ENCODE measurements at regions not wholly inside any gene's neighbourhood (a gene's known extent, or its start where the extent isn't known, plus 50 kb on each side); places are given as distances from the start of the nearest gene placed in this dataset.

GRCh38 chr6:87763276-87763675 lies 61.2 kb upstream of the AKIRIN2 start:
- no peak overlapping the region for H3K27ac ChIP-seq
- H3K4me3 ChIP-seq (ENCODE audit: low read depth in 1 of 2, low read length in 1 of 2): no peak overlapping the region
- no peaks in the 10 kb centered on the region for H3K9me3 ChIP-seq
- TF ChIP-seq CTCF (IDR thresholded peaks at IDR 0.05): no peak
- H3K4me1 ChIP-seq (ENCODE audit: control insufficient read depth in 1 of 2, insufficient read depth in 1 of 2, low read depth in 1 of 2, low read length in 1 of 2): peaks cover 15 to 22% of the 10 kb centered on the region in 2 experiments
- H3K27me3 ChIP-seq: no peaks in the 10 kb centered on the region
- no peaks in the 10 kb centered on the region for H3K36me3 ChIP-seq

- peaks cover 17 to 23% of the 10 kb centered on the region in 2 experiments for H3K4me1 ChIP-seq (ENCODE audit: control insufficient read depth in 1 of 2, insufficient read depth in 1 of 2, low read depth in 1 of 2, low read length in 1 of 2)
- H3K27me3 ChIP-seq: no peaks in the 10 kb centered on the region
- TF ChIP-seq CTCF (IDR thresholded peaks at IDR 0.05): no peak
- H3K9me3 ChIP-seq: no peaks in the 10 kb centered on the region
- no peak overlapping the region for H3K27ac ChIP-seq
- H3K36me3 ChIP-seq: no peaks in the 10 kb centered on the region
- no peak overlapping the region for H3K4me3 ChIP-seq (ENCODE audit: low read depth in 1 of 2, low read length in 1 of 2)
These were observed 60.1 kb upstream of the AKIRIN2 start for GRCh38 chr6:87762116-87762515.

GRCh38 chr6:87757792-87758191 lies 55.8 kb upstream of the AKIRIN2 start:
- peaks cover 43 to 46% of the 10 kb centered on the region in 2 experiments for H3K4me1 ChIP-seq (ENCODE audit: control insufficient read depth in 1 of 2, insufficient read depth in 1 of 2, low read depth in 1 of 2, low read length in 1 of 2)
- H3K27me3 ChIP-seq: no peaks in the 10 kb centered on the region
- H3K4me3 ChIP-seq (ENCODE audit: low read depth in 1 of 2, low read length in 1 of 2): peak overlapping the region; percentile 21 to 32
- peak overlapping the region; percentile 87 for H3K27ac ChIP-seq
- no peaks in the 10 kb centered on the region for H3K36me3 ChIP-seq
- no peaks in the 10 kb centered on the region for H3K9me3 ChIP-seq
- TF ChIP-seq CTCF (IDR thresholded peaks at IDR 0.05): no peak

GRCh38 chr6:87756858-87757257 lies 54.8 kb upstream of the AKIRIN2 start:
- Histone ChIP-seq H3K9me3 (no peaks in the 10 kb centered on the region), H3K4me1 (ENCODE audit: control insufficient read depth in 1 of 2, insufficient read depth in 1 of 2, low read depth in 1 of 2, low read length in 1 of 2) (peaks cover 43 to 46% of the 10 kb centered on the region in 2 experiments), H3K36me3 (no peaks in the 10 kb centered on the region), H3K27ac (peak overlapping the region; percentile 87), H3K27me3 (no peaks in the 10 kb centered on the region), H3K4me3 (ENCODE audit: low read depth in 1 of 2, low read length in 1 of 2) (peak overlapping the region; percentile 21 to 32)
- TF ChIP-seq CTCF (IDR thresholded peaks at IDR 0.05): peak; percentile 18

GRCh38 chr6:87755708-87756671 lies 54.0 kb upstream of the AKIRIN2 start:
- TF ChIP-seq CTCF (IDR thresholded peaks at IDR 0.05): no peak
- Histone ChIP-seq H3K27ac (peak overlapping the region; percentile 87), H3K27me3 (no peaks in the 10 kb centered on the region), H3K4me1 (ENCODE audit: control insufficient read depth in 1 of 2, insufficient read depth in 1 of 2, low read depth in 1 of 2, low read length in 1 of 2) (peaks cover 43 to 46% of the 10 kb centered on the region in 2 experiments), H3K36me3 (no peaks in the 10 kb centered on the region), H3K4me3 (ENCODE audit: low read depth in 1 of 2, low read length in 1 of 2) (peak overlapping the region in 1 of 2 experiments; percentile 32), H3K9me3 (no peaks in the 10 kb centered on the region)
